Bronchial epithelial cell (primary cell): ENCODE measurements at regions not wholly inside any gene's neighbourhood (a gene's known extent, or its start where the extent isn't known, plus 50 kb on each side); places are given as distances from the start of the nearest gene placed in this dataset.

Experiments used
- DNase-seq: peaks from one replicate; pipeline ENCODE4 v3.0.0-alpha.2; 2010; ENCODE audit warnings: low read depth
- FAIRE-seq: peaks from 2 replicates; lab custom pipeline; 2011; peaks lifted over from hg19 to GRCh38; lab: Jason Lieb, UNC
- H3K27me3 ChIP-seq: 2 replicates; pipeline ENCODE4 v1.5.1; 2011; ENCODE audit warnings: low read length; ENCODE audit not compliant: control insufficient read depth, insufficient read depth
- H3K36me3 ChIP-seq: 2 replicates; pipeline ENCODE4 v1.5.1; 2011; ENCODE audit warnings: low read length; ENCODE audit not compliant: control insufficient read depth, insufficient read depth
- H3K4me3 ChIP-seq: 2 replicates; pipeline ENCODE4 v1.5.1; 2011; ENCODE audit warnings: mild to moderate bottlenecking, low read depth, low read length, control low read depth
- TF ChIP-seq, protein P1 (sequence below): IDR thresholded peaks from 2 replicates; pipeline ENCODE4 v1.5.1; 2011; ENCODE audit warnings: mild to moderate bottlenecking, moderate library complexity, low read length, control low read depth, inconsistent platforms; ENCODE audit not compliant: insufficient read depth, severe bottlenecking

DNA sequence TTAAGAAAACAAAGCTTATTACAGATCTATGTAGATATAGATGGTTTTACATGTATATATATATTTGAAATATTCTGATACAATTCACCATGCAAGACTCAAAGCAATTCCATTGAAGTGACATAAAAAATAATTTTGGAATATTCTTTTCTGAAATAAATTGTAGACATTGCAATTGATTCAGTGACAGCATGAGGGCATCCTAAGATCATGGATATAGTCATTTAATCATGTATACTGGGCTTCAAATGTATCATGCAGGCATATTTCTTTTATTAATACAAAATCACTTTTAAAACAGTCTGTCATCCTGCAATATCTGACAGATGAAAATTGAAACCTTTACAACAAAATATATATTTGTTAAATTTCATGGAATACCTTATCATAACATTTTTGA, 286.7 kb upstream of the SLITRK6 start:
- TF ChIP-seq, protein P1, sequence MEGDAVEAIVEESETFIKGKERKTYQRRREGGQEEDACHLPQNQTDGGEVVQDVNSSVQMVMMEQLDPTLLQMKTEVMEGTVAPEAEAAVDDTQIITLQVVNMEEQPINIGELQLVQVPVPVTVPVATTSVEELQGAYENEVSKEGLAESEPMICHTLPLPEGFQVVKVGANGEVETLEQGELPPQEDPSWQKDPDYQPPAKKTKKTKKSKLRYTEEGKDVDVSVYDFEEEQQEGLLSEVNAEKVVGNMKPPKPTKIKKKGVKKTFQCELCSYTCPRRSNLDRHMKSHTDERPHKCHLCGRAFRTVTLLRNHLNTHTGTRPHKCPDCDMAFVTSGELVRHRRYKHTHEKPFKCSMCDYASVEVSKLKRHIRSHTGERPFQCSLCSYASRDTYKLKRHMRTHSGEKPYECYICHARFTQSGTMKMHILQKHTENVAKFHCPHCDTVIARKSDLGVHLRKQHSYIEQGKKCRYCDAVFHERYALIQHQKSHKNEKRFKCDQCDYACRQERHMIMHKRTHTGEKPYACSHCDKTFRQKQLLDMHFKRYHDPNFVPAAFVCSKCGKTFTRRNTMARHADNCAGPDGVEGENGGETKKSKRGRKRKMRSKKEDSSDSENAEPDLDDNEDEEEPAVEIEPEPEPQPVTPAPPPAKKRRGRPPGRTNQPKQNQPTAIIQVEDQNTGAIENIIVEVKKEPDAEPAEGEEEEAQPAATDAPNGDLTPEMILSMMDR, result no peak
- no peak for FAIRE-seq
- peak; percentile 1 for DNase-seq
- no peaks in the 10 kb centered on the region for H3K36me3 ChIP-seq
- H3K27me3 ChIP-seq, result no peaks in the 10 kb centered on the region
- H3K4me3 ChIP-seq, result no peak overlapping the region

DNA sequence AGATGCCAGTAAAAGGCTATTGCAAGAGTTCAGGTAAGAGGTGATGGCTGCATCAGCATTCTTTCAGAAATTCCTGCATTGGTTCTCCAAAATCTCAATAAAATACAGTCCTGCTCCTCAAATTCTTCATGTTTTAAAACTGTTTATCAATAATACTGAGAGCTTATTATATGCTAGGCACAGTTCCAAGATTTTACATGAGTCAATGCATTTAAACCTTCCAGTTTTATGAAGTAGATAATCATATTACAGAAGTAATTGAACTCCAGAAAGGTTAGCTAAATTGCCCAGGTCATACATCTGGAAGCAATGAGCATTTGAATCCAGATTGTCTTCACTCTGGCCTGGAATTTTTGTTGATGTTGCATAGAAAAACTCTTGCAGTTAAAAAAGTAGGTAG, 282.9 kb upstream of the SLITRK6 start:
- no peak for FAIRE-seq
- DNase-seq, result peak; percentile 1
- TF ChIP-seq, protein P1, result no peak
- Histone ChIP-seq H3K36me3 (no peaks in the 10 kb centered on the region), H3K27me3 (no peaks in the 10 kb centered on the region), H3K4me3 (no peak overlapping the region)

DNA sequence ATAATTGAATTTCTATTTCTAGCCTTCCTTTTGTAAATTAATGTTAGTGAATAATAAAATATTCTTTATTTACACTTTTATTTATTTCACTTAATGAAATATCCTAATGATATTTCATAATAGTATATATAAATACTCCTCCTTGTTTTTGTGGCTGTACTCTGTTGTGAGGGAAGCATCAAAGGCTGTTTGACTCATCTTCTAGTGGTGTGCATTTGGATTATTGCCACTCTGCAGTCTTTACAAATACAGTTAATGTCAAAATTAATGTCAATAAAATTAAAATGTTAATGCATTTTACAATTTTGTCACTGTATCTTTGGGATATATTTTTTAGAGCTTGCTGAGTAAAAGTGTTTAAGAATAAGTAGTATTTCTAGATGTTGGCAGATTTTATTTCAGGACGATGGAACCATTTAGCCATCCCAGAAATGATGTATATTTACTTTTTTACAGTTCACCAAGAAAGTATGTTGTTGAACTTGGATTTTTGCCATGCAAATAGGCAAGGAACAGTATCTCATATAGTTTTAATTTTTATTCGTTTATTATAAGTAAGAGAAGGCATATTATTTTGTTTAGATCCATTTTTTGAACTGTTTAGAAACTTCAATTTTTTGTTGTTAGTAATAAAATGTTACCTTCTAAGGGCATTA, 281.2 kb upstream of the SLITRK6 start:
- peak; percentile 17 for DNase-seq
- H3K4me3 ChIP-seq, result no peak overlapping the region
- H3K36me3 ChIP-seq, result no peaks in the 10 kb centered on the region
- TF ChIP-seq, protein P1, result no peak
- H3K27me3 ChIP-seq, result no peaks in the 10 kb centered on the region
- no peak for FAIRE-seq

DNA sequence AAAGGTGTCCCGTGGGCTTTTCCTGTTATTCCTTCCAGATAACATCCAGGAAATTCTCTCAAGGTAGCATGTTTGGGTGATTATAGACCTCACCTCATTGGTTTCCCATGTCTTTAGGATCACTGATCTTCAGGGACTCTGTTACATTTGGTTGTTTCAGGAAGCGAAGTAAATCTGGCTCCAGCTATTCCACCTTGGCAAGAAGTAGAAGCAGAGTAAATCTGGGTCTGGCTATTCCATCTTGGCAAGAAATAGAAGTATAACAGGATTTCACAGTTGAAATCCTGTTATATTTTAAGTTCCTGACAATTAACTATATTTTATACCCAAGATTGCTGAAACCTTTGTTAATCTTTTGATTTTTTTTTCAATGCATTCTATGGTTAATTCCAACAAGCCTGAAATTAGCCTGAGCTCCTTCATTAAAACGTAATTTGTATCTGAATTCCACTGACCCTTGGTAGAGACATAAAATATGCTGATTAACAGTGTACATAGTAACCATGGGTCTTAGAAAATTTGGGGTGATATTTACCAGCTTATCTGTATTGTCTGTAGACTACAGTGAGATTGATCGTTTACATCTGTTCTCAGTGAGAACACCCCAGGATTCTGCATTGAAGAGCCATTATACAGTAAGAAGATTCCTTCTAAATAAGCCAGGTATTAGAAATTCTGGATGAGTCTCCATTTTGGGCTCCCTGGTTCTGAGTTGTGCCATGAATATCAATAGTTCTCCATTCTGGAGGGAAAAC, 267.6 kb upstream of the SLITRK6 start:
- Histone ChIP-seq H3K36me3 (no peaks in the 10 kb centered on the region), H3K27me3 (no peaks in the 10 kb centered on the region), H3K4me3 (no peak overlapping the region)
- TF ChIP-seq, protein P1, result no peak
- DNase-seq, result no peak
- FAIRE-seq, result no peak

DNA sequence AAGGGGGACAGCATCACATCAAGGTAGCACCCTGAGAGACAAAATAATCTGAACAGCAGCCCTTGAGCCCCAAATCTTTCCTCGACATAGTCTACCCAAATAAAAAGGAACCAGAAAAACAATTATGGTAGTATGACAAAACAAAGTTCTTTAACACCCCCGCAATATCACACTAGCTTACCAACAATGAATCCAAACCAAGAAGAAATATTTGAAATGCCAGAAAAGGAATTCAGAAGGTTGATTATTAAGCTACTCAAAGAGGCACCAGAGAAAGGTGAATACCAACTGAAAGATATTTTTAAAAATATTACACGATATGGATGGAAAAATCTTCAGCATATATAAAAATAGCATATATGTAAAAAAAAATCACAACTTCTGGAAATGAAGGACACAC, 252.9 kb upstream of the SLITRK6 start:
- DNase-seq, result no peak
- Histone ChIP-seq H3K36me3 (no peaks in the 10 kb centered on the region), H3K27me3 (no peaks in the 10 kb centered on the region), H3K4me3 (no peak overlapping the region)
- TF ChIP-seq, protein P1, result no peak
- no peak for FAIRE-seq
